GM18511 (cell line): ENCODE measurements at regions not wholly inside any gene's neighbourhood (a gene's known extent, or its start where the extent isn't known, plus 50 kb on each side); places are given as distances from the start of the nearest gene placed in this dataset.
"Not testable (repeated sequence)": the region's sequence is repeated elsewhere in the genome, so short reads cannot be mapped to it uniquely, and the experiment has no call there.

Experiments
- ATAC-seq: cut with Tn5 transposase; IDR thresholded peaks from one replicate; pipeline ENCODE4 v1.9.1; 2021; ENCODE audit warnings: mild to moderate bottlenecking, moderate library complexity; ENCODE audit not compliant: unreplicated experiment

DNA sequence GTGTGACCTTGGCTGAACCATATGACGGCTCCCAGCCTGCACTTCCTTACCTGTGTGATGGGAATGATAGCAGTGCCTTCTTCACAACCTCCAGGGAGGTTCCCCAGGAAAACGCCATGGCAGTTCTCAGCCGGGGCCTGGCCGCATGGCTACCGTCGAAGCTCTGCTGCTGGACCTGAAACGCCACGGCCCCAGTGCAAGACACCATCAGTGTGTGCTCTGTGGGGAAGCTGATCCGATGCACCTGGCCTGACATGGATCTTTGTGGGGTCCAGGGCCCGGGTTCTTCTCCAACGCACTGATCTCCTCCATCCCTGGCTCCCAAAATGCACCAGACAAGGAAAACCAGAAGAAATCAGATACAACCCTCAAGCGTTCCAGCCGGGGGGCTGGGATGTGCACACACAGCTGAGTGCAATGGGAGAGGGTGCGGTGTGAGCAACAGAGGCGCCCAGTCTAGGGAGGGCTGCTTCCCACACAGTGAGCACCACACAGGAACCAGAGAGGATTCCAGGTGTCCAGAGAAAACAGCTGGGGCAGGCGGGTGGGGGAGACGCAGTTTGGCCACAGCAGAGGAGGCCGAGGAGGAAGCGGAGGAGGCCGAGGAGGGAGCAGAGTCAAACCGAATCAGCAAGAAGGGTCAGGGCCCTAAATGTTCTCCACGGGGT lies 54.3 kb upstream of the ZNF469 start:
- ATAC-seq = no peak

DNA sequence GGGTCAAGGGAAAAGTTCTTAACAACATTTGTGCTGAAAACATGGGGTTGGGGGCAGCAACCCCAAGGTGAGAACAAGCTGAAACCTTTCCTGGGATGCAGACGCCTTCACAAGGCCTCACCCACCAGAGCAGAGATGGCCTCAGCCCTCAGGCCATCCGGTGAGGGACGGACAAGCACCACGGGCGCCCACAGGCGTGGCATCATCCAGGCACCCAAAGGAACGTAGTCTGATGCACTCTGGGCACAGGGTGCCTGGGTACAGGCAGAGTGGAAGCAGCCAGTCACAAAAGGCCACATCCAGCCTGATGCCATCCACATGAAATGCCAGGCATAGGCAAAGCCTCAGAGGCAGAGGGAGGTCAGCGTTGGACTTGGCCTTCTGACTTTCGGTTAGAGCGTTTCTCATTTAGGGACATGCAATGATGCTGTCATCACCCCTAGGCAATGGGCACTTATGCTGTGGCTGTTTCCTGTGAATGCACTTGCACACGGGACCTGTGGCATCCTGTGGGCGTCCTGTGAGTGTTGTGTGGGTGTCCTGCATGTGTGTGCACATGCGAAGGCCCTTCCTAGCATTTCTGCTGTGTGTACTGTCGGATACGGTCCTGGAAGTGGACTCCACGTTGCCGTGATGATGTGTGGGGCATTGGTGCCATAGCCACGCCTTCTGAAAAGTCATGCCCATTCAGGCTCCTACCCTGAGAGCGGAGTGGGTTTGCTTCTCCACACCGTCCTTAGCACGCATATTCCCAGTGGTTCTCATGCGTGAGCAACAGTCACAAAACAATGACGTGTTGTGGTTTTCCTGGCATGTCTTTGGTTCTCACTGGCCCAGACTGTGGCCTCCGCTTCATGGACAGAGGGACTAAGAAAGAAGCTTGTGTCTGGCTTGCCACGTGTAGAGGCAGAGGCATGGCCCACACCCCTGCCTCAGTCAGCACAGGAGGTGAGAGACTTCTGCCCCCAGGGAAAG lies 52.7 kb upstream of the ZNF469 start:
- no peak for ATAC-seq

DNA sequence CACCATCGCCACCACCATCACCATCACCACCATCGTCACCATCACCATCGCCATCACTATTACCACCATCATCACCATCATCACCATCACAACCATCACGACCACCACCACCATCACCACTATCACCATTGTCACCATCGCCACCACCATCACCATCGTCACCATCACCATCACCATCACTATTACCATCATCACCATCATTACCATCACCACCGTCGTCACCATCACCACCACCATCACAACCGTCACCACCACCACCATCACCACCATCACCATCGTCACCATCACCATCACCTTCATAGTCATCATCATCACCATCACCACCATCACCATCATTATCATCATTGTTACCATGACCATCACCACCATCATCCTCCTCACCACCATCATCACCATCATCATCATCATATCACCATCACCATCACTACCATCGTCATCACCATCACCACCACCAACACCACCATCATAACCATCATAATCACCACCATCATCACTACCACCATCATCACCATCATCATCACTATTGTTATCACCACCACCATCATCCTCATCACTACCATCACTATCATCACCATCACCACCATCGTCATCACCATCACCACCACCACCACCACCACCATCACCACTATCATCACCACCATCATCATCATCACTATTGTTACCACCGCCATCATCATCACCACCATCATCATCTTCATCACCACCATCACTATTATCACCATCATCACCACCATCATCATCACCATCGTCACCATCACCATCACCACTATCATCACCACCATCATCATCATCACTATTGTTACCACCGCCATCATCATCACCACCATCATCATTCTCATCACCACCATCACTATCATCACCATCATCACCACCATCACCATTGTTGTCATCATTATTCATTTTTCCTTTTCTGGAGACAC lies 51.5 kb upstream of the ZNF469 start:
- ATAC-seq = no peak

DNA sequence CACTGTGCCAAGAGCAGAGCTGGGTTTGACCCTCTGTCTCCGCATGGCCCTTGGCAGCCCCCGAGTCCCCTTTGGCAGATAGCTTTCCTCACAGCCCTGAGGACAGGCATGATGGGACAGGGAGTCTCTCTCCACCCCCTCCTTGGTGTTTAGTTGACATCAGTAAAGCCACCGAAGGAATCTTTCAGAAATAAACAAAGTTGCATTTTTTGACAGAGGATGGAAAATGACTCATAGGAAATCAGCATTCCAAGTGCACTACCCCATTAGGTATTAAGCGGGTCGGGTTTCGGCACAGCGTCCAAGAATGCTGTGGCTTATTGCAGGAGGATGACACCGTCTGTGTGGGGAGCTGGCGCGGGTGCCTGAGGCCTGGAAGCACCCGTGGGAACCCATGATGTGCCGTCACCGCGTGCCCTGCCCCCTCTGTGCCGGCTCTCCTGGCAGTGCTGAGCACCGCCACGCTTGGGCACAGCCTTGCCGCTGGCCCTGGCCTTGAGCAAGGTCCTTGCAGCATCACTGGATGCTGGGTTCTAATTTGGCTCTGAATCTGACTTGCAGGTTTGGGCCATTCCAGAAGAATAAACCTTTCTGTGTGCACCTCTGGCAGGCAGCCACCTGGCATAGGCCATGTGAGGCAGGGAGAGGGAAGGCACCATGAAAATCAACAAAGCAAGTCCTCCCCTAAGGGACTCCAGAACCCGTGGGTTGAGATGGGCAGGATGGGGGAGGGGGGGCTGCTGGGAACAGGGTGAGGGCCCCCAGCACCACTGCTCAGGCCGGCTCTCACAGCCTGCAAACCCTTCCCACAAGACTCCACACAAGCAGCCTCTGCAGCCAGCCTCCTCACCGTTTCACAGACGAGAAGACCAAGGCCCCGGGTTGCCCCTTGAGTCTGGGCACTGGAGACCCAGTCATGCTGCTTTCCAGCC lies 50.5 kb upstream of the ZNF469 start:
- ATAC-seq = no peak

DNA sequence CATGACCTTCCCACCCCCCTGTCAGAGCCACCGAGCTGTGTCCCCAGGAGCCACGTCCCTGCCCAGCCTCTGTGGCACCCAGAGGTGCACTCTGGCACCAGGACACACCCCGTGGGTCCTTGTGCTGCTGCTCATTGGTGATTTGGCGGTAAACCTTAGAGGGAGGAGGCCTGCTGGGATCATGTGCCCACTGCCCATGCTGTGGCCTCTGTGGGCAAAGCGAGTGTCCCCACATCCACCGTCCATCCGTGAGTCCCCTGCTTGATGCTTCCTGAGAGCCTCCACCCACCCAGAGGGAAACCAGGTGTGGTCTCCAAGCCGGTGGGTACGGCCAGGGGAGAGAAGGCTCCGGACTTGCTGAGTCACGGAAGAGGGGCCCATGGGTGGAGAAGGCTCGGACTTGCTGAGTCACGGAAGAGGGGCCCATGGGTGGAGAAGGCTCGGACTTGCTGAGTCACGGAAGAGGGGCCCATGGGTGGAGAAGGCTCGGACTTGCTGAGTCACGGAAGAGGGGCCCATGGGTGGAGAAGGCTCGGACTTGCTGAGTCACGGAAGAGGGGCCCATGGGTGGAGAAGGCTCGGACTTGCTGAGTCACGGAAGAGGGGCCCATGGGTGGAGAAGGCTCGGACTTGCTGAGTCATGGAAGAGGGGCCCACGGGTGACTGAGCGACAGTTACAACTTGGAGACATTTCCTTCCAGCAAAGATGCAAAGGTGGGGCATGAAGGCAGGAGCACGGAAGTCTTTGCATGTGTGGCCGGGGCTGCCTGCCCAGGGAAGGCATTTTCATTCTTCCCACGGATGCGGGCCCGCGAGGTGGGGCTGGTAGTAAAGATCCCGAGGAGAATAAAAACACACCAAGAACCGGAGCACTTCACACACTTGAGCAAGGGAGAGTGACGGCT lies 49.6 kb upstream of the ZNF469 start:
- not testable (repeated sequence) for ATAC-seq
